K562 (cell line): ENCODE measurements at regions not wholly inside any gene's neighbourhood (a gene's known extent, or its start where the extent isn't known, plus 50 kb on each side); places are given as distances from the start of the nearest gene placed in this dataset.
"Not testable (repeated sequence)": the region's sequence is repeated elsewhere in the genome, so short reads cannot be mapped to it uniquely, and the experiment has no call there.

Experiments
- CBX8 ChIP-seq: fragments of 200-600 bp; sonication (generic); IDR thresholded peaks from 2 replicates; pipeline ENCODE4 v1.6.1; 2012; ENCODE audit warnings: borderline replicate concordance, mixed run types, low read depth, mild to moderate bottlenecking, moderate library complexity, mixed read lengths, low read length, control low read depth, inconsistent platforms; ENCODE audit not compliant: poor library complexity, severe bottlenecking; ENCODE audit errors: extremely low read depth
- CTCF ChIP-seq, 3 experiments: IDR thresholded peaks in 2 of 3; conservative IDR thresholded peaks in 1 of 3; 2 replicates each; pipeline ENCODE4 v1.5.1; 2011 to 2012; ENCODE audit warnings: low read length in 3 of 3, mild to moderate bottlenecking in 3 of 3, control low read depth in 2 of 3, improper control_type of control experiment in 1 of 3, inconsistent platforms in 1 of 3, low read depth in 1 of 3, mixed read lengths in 1 of 3, moderate library complexity in 1 of 3; ENCODE audit not compliant: insufficient read depth in 2 of 3
- ETS1 ChIP-seq: conservative IDR thresholded peaks from 2 replicates; pipeline ENCODE4 v1.6.1; 2011; ENCODE audit warnings: low read depth, mild to moderate bottlenecking, low read length; ENCODE audit not compliant: control insufficient read depth
- EZH2 ChIP-seq: IDR thresholded peaks from 2 replicates; pipeline ENCODE4 v1.6.1; 2012; ENCODE audit warnings: low read depth, mild to moderate bottlenecking, inconsistent platforms, low read length, borderline replicate concordance
- HIVEP1 ChIP-seq: fragments of 250-450 bp; sonication (Bioruptor Pico); IDR thresholded peaks from 2 replicates; pipeline ENCODE4 v1.4.0; 2020; ENCODE audit warnings: mild to moderate bottlenecking
- KAT2B ChIP-seq: IDR thresholded peaks from one replicate; pipeline ENCODE4 v1.6.1; 2012; ENCODE audit warnings: low read depth, mild to moderate bottlenecking, control low read depth, inconsistent platforms, low read length, moderate library complexity
- NFRKB ChIP-seq: fragments of 450-650 bp; IDR thresholded peaks from 2 replicates; pipeline ENCODE4 v1.6.1; 2016; ENCODE audit warnings: low read depth
- POLR2A ChIP-seq: fragments of 450-650 bp; conservative IDR thresholded peaks from 2 replicates; pipeline ENCODE4 v1.6.1; 2016
- RAD21 ChIP-seq, 2 experiments: fragments of 250-450 bp in 1 of 2; fragments of 450-650 bp in 1 of 2; sonication (Bioruptor Pico) in 1 of 2; formaldehyde crosslinking in 1 of 2; IDR thresholded peaks in 1 of 2; conservative IDR thresholded peaks in 1 of 2; 2 replicates each; pipeline versions ENCODE4 v1.4.0 to v1.8.0; 2020 to 2022; ENCODE audit warnings: mild to moderate bottlenecking in 2 of 2, moderate library complexity in 1 of 2
- RFX5 ChIP-seq: IDR thresholded peaks from 2 replicates; pipeline ENCODE4 v1.6.1; 2011; ENCODE audit warnings: low read depth, mild to moderate bottlenecking, improper control_type of control experiment, low read length
- SMARCA5 ChIP-seq: fragments of 450-650 bp; IDR thresholded peaks from 2 replicates; pipeline ENCODE4 v1.6.1; 2016
- TEAD4 ChIP-seq, 2 experiments: sonication (generic) in 1 of 2; formaldehyde crosslinking in 1 of 2; IDR thresholded peaks; 2 replicates each; pipeline versions ENCODE4 v1.6.1 to v1.8.0; 2012 to 2022; ENCODE audit warnings: borderline replicate concordance in 1 of 2, inconsistent platforms in 1 of 2, low read length in 1 of 2, mild to moderate bottlenecking in 1 of 2, missing genetic modification reagents in 1 of 2
- ZNF134 ChIP-seq: fragments of 250-450 bp; sonication (Bioruptor Pico); conservative IDR thresholded peaks from 2 replicates; pipeline ENCODE4 v1.4.0; 2020
- ZNF766 ChIP-seq: fragments of 200-800 bp; sonication (Bioruptor generic); conservative IDR thresholded peaks from 2 replicates; pipeline ENCODE4 v1.6.1; 2016; ENCODE audit warnings: missing genetic modification characterization, missing compliant biosample characterization

- TF ChIP-seq CTCF (IDR thresholded peaks at IDR 0.05 in 2 of 3, conservative IDR thresholded peaks at IDR 0.05 in 1 of 3; ENCODE audit: insufficient read depth in 2 of 3, low read depth in 1 of 3, low read length in 3 of 3); NFRKB; RFX5; ZNF766; HIVEP1; EZH2; ZNF134 (CRISPR knock-in tag); SMARCA5; RAD21 (CRISPR knock-in tag; conservative IDR thresholded peaks at IDR 0.05 in 1 of 2, IDR thresholded peaks at IDR 0.05 in 1 of 2); POLR2A; ETS1; KAT2B; TEAD4 (IDR thresholded peaks at IDR 0.05; ENCODE audit: low read length); TEAD4 (CRISPR knock-in tag; IDR thresholded peaks at IDR 0.05; ENCODE audit: borderline replicate concordance); CBX8: not testable (repeated sequence)
Observed at GRCh38 chr17:62138676-62139121, 73.6 kb upstream of the MED13 start.
